OCI-LY3 (cell line): ENCODE measurements at regions not wholly inside any gene's neighbourhood (a gene's known extent, or its start where the extent isn't known, plus 50 kb on each side); places are given as distances from the start of the nearest gene placed in this dataset.

Experiments
- EZH2phosphoT487 ChIP-seq: fragments of 200-600 bp; shearing (Covaris generic); IDR thresholded peaks from 2 replicates; pipeline ENCODE4 v1.6.1; 2018; ENCODE audit warnings: antibody characterized with exemption, mixed run types, low read depth
- TF ChIP-seq, protein P1 (sequence below): fragments of 200-600, 300-600 bp; sonication (generic); IDR thresholded peaks from 2 replicates; pipeline ENCODE4 v1.5.1; 2014; ENCODE audit warnings: antibody characterized with exemption, low read length, low read depth

DNA sequence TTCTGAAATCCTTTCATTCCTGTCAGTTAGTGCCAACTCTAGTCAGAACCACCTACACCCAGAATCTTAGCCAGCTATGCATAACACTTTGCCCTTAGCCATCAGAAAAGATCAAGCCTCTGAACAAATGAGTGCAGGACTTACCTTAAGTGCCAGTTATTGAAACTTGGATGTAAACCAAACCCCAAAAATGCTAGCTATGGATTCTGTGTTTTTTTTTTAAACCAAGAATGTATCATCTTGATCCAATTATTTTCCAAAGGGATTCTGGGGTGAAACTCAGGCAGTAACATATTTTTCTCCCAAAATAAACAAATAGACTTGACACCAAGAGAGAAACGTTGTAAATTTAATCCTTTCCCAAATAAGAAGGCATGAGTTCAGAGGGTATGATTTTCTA, 538.6 kb upstream of the ADAMTS5 start:
- TF ChIP-seq, protein P1, sequence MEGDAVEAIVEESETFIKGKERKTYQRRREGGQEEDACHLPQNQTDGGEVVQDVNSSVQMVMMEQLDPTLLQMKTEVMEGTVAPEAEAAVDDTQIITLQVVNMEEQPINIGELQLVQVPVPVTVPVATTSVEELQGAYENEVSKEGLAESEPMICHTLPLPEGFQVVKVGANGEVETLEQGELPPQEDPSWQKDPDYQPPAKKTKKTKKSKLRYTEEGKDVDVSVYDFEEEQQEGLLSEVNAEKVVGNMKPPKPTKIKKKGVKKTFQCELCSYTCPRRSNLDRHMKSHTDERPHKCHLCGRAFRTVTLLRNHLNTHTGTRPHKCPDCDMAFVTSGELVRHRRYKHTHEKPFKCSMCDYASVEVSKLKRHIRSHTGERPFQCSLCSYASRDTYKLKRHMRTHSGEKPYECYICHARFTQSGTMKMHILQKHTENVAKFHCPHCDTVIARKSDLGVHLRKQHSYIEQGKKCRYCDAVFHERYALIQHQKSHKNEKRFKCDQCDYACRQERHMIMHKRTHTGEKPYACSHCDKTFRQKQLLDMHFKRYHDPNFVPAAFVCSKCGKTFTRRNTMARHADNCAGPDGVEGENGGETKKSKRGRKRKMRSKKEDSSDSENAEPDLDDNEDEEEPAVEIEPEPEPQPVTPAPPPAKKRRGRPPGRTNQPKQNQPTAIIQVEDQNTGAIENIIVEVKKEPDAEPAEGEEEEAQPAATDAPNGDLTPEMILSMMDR = no peak
- no peak for TF ChIP-seq EZH2phosphoT487
